GM19238 (cell line): ENCODE measurements at regions not wholly inside any gene's neighbourhood (a gene's known extent, or its start where the extent isn't known, plus 50 kb on each side); places are given as distances from the start of the nearest gene placed in this dataset.
"Not testable (repeated sequence)": the region's sequence is repeated elsewhere in the genome, so short reads cannot be mapped to it uniquely, and the experiment has no call there.

ENCODE experiments used
- DNase-seq: peaks from one replicate; pipeline ENCODE4 v3.0.0; 2011; ENCODE audit warnings: low spot score; ENCODE audit not compliant: insufficient read length

GRCh38 chr3:10625323-10625722 lies 119.9 kb upstream of the ATP2B2 start:
- no peak for DNase-seq

DNA sequence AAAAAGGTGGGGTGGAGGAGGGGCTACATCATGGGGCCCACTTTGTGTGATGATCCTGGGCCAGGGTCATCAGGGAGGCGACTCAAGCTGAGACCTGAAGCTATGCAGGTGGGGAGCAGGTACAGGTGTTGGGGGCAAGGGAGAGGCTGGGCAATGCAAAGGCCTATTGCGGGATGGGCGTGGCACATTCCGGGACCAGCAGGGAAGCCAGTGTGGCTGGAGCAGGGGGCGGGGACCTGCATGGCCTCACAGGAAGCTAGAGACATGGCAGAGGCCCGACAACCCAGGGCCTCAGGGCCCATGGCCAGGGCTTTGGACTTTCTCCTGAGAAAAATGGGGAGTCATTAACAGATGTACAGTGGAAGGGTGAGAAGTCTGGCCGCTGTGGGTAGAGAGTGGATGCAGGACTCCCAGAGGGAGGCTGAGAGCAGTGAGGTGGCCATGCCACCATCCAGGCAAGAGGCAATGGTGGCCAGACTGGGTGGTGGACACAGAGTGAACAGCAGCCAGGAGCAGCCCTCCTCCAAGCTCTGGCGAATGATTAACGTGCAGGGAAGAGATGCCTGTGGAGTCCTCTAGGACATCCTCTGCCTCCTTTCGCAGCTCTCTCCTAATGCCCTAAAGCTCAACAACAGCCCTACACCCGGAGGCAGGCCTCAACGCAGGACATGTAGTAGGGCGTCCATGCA lies 122.6 kb upstream of the ATP2B2 start:
- DNase-seq, result no peak

DNA sequence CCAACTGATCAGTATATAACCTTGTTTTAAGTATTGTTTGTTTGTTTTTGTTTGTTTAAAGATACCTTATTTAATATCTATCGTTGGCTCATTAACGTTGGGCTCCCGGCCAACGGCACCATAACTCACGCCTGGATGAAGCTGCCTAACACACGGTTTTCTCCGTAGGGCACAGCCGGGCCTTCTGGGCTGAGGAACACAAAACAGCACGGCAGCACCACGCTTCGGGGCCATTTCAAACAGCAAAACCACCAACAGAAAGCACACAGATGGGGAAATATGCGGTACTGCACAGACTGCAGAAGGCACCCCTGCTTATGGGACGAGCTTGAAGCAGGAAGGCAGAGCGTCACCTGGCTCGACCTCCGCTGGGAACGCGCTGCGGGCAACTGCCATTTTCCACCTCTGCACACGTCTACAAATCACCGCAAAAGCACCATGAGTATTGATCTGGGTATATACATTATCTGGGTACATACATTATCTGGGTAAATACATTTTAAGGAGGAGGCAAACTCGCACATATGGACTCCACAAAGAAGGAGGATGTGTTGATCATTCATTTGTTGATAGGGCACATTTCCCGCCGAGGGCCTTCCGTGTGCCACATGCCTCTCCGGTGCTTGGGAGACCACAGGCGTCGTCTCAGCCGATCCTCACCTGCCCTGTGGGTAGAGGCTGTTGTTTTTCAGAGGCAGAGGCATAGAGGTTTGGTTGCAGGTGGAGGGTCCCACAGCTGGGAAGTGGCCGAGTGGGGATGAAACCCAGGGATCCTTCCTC lies 123.7 kb upstream of the ATP2B2 start:
- DNase-seq, result no peak

DNA sequence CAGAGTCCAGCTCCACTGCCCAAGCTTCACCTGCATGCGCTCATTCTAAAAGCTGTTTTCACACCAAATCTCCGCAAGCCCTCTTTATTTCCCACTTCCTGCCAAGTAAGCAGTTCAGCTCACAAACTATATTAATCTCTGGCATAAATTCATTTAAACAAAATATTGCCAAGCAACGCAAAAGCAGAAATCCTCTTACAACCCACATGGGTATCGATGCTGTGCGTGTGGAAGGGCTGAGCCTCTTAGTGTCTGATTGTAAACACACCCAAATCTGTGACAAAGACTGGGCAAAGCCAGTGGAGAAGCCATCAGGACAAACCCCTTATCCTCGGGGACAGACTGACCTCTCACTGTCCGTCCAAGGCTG lies 124.3 kb upstream of the ATP2B2 start:
- no peak for DNase-seq

- DNase-seq, result no peak
These were observed 125.8 kb upstream of the ATP2B2 start for GRCh38 chr3:10631224-10631623.

DNA sequence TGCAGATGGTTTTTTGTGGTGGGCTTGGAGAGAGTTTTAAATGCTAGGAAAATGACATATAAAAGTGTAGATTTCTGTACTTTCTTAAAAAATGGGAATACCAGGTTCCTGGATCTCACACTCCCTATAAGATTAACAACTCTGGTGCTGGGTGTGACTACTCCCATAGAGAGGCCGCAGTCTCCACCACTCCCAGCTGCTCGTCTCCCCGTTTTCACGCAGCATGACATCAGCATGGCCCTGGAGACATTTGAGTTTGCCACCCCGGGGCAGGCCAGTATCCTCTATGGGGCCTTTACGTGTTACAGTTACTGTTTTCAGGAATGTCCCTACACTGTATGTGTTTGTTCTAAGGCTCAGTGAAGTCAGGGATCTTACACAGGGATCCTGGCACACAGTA lies 126.7 kb upstream of the ATP2B2 start:
- no peak for DNase-seq

GRCh38 chr3:10632741-10633140 lies 127.4 kb upstream of the ATP2B2 start:
- no peak for DNase-seq

- no peak for DNase-seq
These were observed 130.2 kb upstream of the ATP2B2 start for GRCh38 chr3:10635446-10636076.

DNA sequence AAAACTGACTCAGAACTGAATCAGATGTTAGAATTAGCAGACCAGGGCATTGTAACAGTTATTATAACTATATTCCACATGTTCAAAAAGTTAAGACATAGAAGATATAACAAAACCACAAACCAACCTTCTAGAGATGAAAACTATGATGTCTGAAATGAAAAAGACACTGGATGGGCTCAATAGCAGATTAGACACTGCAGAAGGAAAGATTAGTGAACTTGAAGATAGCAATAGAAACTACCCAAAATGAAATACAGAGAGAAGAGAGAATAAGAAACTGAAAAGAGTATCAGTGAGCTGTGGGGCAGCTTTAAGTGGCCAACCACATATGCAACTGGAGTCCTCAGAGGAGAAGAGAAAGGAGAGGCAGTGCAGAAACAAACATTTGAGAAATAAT lies 132.0 kb upstream of the ATP2B2 start:
- no peak for DNase-seq

DNA sequence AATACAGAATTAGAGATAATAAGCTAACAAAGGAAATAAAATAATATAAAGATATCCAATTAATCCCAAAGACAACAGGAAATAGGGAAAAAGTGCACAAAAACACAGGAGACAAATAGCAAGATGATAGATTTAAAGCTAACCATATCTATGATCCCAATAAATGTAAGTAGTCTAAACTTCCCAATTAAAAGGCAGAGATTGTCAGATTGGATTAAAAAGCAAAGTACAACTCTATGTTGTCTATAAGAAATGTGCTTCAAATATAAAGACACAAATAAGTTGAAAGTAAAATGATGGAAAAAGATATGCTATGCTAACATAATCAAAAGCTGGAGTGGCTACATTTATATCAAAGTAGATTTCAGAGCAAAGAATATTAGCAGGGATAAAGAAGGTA lies 133.1 kb upstream of the ATP2B2 start:
- DNase-seq, result no peak

- DNase-seq, result no peak
These were observed 136.4 kb upstream of the ATP2B2 start for GRCh38 chr3:10641760-10642159.

DNA sequence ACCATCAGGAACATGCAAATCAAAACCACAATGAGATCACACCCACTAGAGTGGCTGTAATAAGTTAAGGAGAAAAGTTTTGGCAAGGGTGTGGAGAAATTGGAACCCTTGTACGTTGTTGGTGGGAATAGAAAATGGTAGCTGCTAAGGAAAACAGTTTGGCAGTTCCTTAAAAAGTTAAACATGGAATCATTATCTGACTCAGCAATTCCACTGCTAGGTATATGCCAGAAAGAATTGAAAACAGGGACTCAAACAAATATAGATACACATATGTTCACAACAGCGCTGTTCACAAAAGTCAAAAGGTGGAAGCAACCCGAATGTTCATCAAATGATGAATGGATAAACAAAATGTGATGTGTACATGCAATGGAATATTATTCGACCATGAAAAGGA lies 138.8 kb upstream of the ATP2B2 start:
- DNase-seq, result no peak

DNA sequence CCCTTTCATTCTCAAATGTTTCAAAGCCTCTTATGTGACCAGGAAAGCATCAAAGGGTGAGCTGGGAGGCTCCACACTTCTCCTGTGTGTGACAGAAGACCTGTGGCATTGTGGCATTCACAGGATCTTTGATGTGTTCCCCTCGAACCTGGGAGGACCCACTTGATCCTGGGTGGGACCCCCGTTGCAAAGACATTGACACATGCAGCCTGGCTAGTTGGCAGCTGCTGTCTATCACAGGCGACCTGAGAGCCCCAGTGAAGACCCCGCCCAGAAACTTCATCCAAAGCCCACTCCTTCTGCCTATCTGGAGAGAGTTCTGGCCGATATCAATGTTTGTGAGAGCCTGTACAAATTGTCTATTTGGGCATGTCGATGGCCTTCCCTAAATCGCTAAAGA lies 140.4 kb upstream of the ATP2B2 start:
- no peak for DNase-seq

DNA sequence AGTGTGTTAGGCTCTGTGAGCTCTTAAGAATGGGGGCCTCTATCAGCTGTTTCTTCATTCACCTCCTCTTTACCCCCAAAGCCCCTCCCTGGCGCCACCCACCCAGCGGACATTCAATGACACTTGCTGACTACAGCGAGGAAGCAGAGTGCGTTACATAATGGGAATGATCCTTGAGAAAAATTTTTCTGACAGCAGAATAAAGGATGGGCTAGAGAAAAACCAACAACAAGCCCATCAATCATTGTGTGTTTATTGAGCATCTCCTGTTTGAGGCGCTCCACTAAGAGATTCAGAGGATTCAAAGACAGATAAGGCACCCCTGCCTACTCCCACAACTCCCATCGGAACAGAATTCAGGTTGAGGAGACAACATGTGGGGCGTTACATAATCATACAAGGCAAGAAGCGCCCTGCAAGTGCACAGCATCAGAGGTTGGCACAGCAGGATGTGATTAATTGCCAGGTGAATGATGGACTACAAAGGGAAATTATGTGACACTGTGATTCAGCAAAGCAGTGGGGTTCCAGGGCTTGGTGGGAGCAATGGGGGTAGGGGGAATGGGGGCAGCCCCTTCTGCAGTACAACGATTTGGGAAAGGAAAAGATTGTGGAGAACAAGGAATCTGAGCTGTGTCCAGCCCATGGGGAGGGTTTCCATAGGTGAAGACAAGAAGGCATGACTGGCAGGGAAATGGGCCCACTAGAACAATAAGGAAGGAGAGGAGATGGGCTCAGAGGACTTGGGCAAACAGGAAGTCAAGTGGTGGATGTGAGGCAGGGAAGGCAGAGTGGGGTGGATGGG lies 141.3 kb upstream of the ATP2B2 start:
- DNase-seq, result no peak

DNA sequence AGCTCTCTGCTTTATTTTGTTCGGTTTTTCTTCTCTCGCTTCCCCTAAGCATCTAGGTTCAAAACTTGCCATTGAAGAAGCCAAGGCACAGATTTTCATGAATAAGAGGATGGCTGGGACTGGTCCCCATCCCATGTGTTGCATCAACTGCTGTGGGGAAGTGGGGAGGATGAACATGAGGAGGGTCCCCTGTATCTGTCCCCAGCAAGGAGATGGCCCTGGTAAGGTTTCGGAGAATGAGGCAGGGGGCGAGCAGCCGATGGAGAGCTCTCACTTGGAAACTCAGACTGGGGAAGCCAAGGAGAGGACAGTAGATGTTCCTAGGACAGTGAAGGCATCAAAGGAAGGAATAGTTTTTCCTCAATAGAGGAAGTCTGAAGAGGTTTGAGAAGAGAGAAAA lies 142.0 kb upstream of the ATP2B2 start:
- DNase-seq, result no peak

GRCh38 chr3:10648181-10648580 lies 142.8 kb upstream of the ATP2B2 start:
- no peak for DNase-seq

GRCh38 chr3:10649463-10649862 lies 144.1 kb upstream of the ATP2B2 start:
- DNase-seq, result not testable (repeated sequence)

GRCh38 chr3:10651506-10651905 lies 146.1 kb upstream of the ATP2B2 start:
- no peak for DNase-seq

DNA sequence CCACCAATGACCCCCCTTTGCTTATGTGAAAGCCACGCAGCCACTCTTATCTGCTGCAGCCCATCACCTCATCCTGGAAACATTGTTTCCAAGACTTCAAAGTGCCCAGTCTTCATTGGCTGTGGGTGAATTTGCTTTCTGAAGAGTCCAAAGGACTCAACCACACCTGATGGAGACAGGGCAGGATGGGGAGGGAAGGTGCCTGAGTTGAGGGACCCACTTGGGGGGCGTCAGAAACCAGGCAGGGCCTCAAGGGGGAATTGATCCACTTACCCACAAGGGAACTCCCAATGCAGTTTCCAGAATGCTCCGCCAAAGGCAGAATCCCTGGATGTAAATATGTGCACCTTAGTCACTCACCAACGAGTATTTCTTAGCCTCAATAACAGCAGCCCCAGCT lies 147.9 kb upstream of the ATP2B2 start:
- DNase-seq, result no peak

DNA sequence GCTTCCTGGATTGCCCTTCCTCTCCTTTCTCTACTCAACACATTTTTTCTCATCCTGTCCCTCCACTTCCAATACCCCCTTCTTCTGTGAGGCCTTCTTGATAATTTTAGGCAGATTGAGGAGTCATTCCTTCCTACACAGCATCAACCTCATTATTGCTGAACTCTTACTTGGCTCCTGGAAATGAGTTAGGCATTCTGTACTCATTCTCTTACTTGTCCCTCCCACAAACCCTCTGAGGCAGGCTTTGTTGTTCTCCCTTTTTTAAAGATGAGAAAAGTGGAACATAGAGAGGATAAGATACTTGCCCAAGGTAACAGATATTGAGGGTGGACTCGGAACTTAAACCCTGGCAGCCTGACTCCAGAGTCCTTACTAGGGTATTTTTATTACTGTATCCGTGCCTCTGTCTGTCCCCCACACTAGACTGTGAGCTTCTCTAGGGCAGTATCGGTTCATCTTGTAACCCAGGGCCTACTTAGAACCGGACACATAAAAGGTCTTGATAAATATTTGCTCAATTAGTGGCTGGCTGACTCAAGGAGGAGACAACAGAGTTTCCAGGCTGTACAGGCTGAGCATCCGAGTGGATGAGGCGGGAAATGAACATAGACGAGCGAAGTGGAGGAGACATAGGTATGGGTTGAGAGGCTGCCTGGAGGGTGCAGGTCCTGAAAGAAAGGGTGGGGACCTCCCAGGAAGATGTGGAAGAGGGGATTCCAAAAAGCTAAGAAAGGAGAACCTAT lies 148.7 kb upstream of the ATP2B2 start:
- no peak for DNase-seq

DNA sequence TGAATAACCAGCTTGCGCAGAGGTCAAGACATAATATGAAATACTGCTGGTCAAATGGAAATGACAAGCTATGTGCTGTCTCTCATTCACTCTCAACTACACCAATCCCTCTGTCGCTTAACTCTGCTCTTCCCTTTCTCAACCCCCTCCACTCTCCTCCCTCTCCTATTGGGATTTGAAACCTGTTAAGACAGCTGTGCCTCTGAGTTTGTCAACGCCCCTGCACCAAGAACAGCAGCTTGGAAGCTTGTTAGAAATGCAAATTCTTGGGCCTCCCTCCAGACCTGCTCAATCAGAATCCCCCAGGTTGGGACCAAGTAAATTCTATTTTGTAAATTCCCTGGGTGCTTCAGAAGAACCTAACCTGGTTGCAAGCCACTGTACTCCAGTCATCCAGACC lies 149.7 kb upstream of the ATP2B2 start:
- no peak for DNase-seq
